Upper lobe of left lung (tissue), 4 donors: ENCODE measurements at regions not wholly inside any gene's neighbourhood (a gene's known extent, or its start where the extent isn't known, plus 50 kb on each side); places are given as distances from the start of the nearest gene placed in this dataset.

Experiments
- EP300 ChIP-seq, 4 donors: sonication (generic); formaldehyde crosslinking; IDR thresholded peaks; one replicate each; pipeline ENCODE4 v1.5.1; 2017; ENCODE audit warnings: antibody characterized with exemption in 4 of 4, control low read depth in 2 of 4
- POLR2AphosphoS5 ChIP-seq, 2 donors: sonication (generic); formaldehyde crosslinking; IDR thresholded peaks; one replicate each; pipeline ENCODE4 v1.5.1; 2017; ENCODE audit warnings: antibody characterized with exemption in 2 of 2
- TF ChIP-seq, protein P1 (sequence below), 6 experiments: fragments of 450-650 bp in 4 of 6; fragments of 200-600 bp in 2 of 6; sonication (generic) in 2 of 6; IDR thresholded peaks; one replicate each; pipeline ENCODE4 v1.5.1; 2016 to 2019; ENCODE audit warnings: antibody characterized with exemption in 6 of 6

DNA sequence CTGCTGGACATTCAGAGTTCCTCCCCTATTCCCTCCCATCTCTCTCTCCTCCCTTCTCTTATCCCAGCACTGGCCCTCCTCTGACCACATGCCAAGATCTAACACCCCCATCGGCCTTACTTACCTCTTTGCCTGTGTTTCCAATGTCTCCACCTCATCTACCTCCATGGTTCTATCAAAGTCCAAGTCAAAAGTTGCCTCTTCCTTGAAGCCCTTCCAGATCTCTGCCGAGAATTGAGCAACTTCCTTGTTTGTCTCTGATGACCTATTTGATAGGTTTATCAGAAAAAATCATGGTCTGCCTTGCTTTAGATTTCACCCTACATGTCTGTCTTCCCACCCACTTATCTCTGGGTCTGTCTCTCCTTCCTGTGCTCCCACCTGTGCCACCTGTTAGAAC lies 69.7 kb upstream of the ITGA11 start:
- TF ChIP-seq POLR2AphosphoS5 (IDR thresholded peaks at IDR 0.05) = no peak
- TF ChIP-seq EP300 (IDR thresholded peaks at IDR 0.05) = no peak
- TF ChIP-seq, protein P1, sequence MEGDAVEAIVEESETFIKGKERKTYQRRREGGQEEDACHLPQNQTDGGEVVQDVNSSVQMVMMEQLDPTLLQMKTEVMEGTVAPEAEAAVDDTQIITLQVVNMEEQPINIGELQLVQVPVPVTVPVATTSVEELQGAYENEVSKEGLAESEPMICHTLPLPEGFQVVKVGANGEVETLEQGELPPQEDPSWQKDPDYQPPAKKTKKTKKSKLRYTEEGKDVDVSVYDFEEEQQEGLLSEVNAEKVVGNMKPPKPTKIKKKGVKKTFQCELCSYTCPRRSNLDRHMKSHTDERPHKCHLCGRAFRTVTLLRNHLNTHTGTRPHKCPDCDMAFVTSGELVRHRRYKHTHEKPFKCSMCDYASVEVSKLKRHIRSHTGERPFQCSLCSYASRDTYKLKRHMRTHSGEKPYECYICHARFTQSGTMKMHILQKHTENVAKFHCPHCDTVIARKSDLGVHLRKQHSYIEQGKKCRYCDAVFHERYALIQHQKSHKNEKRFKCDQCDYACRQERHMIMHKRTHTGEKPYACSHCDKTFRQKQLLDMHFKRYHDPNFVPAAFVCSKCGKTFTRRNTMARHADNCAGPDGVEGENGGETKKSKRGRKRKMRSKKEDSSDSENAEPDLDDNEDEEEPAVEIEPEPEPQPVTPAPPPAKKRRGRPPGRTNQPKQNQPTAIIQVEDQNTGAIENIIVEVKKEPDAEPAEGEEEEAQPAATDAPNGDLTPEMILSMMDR (IDR thresholded peaks at IDR 0.05) = no peak
